Kidney capillary endothelial cell (primary cell): ENCODE measurements at regions not wholly inside any gene's neighbourhood (a gene's known extent, or its start where the extent isn't known, plus 50 kb on each side); places are given as distances from the start of the nearest gene placed in this dataset.

Source experiments
- DNase-seq: peaks from one replicate; pipeline ENCODE4 v3.0.0-alpha.2; 2018; ENCODE audit warnings: low spot score

DNA sequence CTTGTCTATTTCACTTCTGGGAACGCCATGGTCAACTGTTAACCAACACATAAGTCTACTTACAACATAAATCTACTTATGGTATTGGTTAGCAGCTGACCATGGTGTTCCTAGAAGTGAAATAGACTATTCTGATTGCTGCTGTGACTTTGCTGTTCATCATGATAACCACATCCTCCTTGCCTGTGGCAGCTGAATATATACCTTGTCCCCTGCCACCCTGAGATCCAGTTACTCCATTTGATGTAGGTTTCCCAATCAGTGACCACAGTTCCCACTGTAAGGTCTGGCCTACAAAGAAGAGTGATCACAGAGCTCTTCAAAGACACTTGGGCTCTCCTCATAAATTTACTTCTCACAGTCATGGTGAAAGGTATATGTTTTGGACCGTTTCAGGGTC lies 66.8 kb upstream of the ALDH1A3 start:
- no peak for DNase-seq

DNA sequence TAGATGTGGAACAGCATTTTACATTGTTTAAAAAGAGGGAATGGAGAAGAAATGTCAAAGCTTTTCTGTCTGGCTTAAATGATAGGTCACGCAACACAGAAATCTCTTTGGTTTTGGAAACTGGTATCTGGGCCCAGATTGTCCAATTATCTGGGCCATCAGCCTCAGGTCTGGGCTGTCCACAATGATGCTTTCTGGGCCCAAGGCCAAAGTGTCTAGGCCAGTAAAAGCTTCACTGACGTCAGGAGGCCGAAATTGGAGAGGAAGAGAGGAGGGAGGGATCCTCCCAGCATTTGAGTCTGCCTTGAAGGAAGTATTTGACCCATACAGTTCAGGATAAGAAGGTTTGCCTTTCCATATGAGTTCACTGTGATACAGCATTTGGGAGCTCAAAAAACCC lies 60.7 kb upstream of the ALDH1A3 start:
- DNase-seq = no peak

DNA sequence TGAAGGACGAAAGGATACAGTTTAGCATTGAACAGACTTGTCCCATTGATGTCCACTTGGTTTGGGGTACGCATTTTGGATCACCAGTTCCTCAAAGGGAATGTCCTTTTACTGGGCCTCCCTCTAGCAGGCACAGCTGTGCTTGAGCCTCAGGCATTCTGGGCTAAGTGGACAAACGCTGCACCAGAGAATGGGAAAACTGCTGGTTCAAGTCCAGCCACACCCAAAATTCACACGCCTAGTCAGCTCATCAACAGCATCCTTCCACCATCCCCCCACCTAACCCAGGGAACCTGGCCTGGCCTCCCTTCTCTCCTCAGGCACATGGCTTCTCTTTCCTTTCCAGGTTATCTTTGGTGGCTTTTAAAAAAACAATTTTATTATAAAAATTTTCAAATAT lies 59.1 kb upstream of the ALDH1A3 start:
- DNase-seq = no peak

DNA sequence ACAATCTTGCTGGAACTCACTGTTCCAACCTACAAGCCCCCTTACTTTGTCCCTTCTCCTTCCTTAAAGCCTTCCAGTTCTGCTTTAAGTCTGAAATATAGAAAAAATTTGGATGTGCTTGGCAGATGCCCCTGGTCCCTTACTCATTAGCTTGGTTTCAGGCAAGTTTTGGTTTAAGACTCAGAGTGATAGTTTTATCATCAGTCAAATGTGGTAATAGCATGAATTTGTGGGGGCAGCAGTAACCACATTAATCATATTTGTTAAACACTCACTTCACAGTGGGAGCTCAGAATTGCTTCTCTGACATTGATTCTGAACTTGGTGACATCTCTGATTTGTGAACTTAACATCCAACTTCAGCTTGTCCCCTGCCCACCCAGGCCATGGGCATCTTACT lies 58.3 kb upstream of the ALDH1A3 start:
- DNase-seq = no peak

DNA sequence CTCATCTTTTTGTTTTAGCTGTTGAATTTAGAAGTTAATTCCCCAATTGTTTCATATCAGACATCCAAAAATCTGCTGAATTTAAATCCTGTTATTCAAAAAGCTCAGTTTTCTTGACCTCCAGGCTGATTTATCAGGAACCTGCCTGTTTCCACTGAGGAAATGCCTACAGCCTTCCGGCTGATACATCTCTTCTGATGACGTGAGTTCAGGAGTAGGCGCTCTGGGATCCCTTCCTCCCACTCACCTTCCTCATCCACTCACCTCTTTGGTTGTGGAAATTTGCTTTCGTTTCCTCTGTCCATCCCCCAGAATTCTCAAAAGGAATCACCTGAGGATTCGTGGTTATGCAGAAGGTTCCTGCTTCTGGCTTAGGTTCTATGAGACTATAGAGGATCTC lies 55.4 kb upstream of the ALDH1A3 start:
- no peak for DNase-seq

DNA sequence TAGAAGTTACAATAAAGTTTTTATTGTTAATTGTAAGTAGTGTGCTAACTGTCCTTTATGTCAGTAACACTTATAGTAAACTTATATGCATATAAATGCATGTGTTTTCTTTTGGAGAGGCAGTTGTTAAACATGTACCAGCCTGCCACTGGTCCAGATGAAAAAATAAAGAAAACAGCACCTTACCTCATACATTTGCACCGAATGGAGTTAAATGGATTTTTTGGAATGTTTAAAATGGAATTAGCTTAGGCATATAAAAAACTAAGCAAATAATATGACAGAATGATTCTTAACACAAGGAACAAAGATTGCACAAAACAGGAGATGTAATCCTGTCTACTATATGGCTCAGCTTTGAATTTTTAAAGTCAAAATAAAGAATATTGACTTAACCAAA lies 50.2 kb upstream of the ALDH1A3 start:
- DNase-seq = no peak
